Brain microvascular endothelial cell (primary cell): ENCODE measurements at regions not wholly inside any gene's neighbourhood (a gene's known extent, or its start where the extent isn't known, plus 50 kb on each side); places are given as distances from the start of the nearest gene placed in this dataset.

ENCODE experiments used
- DNase-seq: peaks from one replicate; pipeline ENCODE4 v3.0.0-alpha.2; 2020
- H3K27ac ChIP-seq: fragments of 250-450 bp; sonication (Bioruptor Pico); 2 replicates; pipeline ENCODE4 v1.5.1; 2020; ENCODE audit warnings: mild to moderate bottlenecking, moderate library complexity
- H3K27me3 ChIP-seq: fragments of 250-450 bp; sonication (Bioruptor Pico); replicated peaks from 2 replicates; pipeline ENCODE4 v1.5.1; 2020; ENCODE audit warnings: mild to moderate bottlenecking
- H3K36me3 ChIP-seq: fragments of 250-450 bp; sonication (Bioruptor Pico); replicated peaks from 2 replicates; pipeline ENCODE4 v1.5.1; 2020; ENCODE audit warnings: mild to moderate bottlenecking
- H3K4me3 ChIP-seq: 2 replicates; pipeline ENCODE4 v1.5.1; 2011; ENCODE audit warnings: low read depth, mild to moderate bottlenecking, control low read depth, low read length, moderate library complexity
- CTCF ChIP-seq: IDR thresholded peaks from 2 replicates; pipeline ENCODE4 v1.5.1; 2011; ENCODE audit warnings: low read depth, mild to moderate bottlenecking, moderate library complexity, low read length, control low read depth, inconsistent platforms; ENCODE audit errors: missing control alignments
- in situ Hi-C: cut with HindIII; loops from 2 replicates; pipeline ENCODE4 v1.10.0; 2017; ENCODE audit warnings: low sequenced_read_pairs, low pct_ligation_motif_present

GRCh38 chr7:19464241-19464640 is 244.6 kb downstream of the POLR1F start:
- in situ Hi-C loops, result no loop called here
- DNase-seq, result no peak

GRCh38 chr7:19463581-19463980 is 245.3 kb downstream of the POLR1F start:
- Histone ChIP-seq H3K27ac (no peak overlapping the region), H3K4me3 (no peak overlapping the region), H3K36me3 (no peaks in the 10 kb centered on the region), H3K27me3 (no peaks in the 10 kb centered on the region)
- DNase-seq, result no peak
- in situ Hi-C loops, result no loop called here
- no peak for TF ChIP-seq CTCF

More at GRCh38 chr7:19464241-19464640, 244.6 kb downstream of the POLR1F start:
- Histone ChIP-seq H3K36me3 (no peaks in the 10 kb centered on the region), H3K27me3 (no peaks in the 10 kb centered on the region), H3K27ac (no peak overlapping the region), H3K4me3 (no peak overlapping the region)
- TF ChIP-seq CTCF, result no peak

- DNase-seq, result no peak
- Histone ChIP-seq H3K36me3 (no peaks in the 10 kb centered on the region), H3K27me3 (no peaks in the 10 kb centered on the region), H3K4me3 (no peak overlapping the region), H3K27ac (no peak overlapping the region)
- TF ChIP-seq CTCF, result no peak
- in situ Hi-C loops, result no loop called here
Measured at GRCh38 chr7:19455623-19456022, 253.2 kb downstream of the POLR1F start.

- Histone ChIP-seq H3K4me3 (no peak overlapping the region), H3K27me3 (no peaks in the 10 kb centered on the region), H3K27ac (no peak overlapping the region), H3K36me3 (no peaks in the 10 kb centered on the region)
- TF ChIP-seq CTCF, result no peak
- no peak for DNase-seq
- in situ Hi-C loops, result no loop called here
Measured at GRCh38 chr7:19448091-19448490, 260.7 kb downstream of the POLR1F start.

- Histone ChIP-seq H3K4me3 (no peak overlapping the region), H3K36me3 (no peaks in the 10 kb centered on the region), H3K27ac (no peak overlapping the region), H3K27me3 (no peaks in the 10 kb centered on the region)
- in situ Hi-C loops, result no loop called here
- peak; percentile 75 for TF ChIP-seq CTCF
- DNase-seq, result peak; percentile 68
Measured at GRCh38 chr7:19442016-19442785, 266.6 kb downstream of the POLR1F start.

GRCh38 chr7:19439517-19439916 is 269.3 kb downstream of the POLR1F start:
- DNase-seq, result no peak
- in situ Hi-C loops, result no loop called here
- no peak overlapping the region for H3K4me3 ChIP-seq
- H3K27ac ChIP-seq, result no peak overlapping the region
- H3K27me3 ChIP-seq, result no peaks in the 10 kb centered on the region
- no peaks in the 10 kb centered on the region for H3K36me3 ChIP-seq
- no peak for TF ChIP-seq CTCF
